Keratinocyte (primary cell): ENCODE measurements at regions not wholly inside any gene's neighbourhood (a gene's known extent, or its start where the extent isn't known, plus 50 kb on each side); places are given as distances from the start of the nearest gene placed in this dataset.

Source experiments
- CTCF ChIP-seq, 3 experiments: IDR thresholded peaks in 1 of 3; conservative IDR thresholded peaks in 1 of 3; optimal IDR thresholded peaks in 1 of 3; 2 replicates in 2 of 3; 3 replicates in 1 of 3; pipeline versions ENCODE3 to v1.5.1; 2011; ENCODE audit warnings: low read length in 3 of 3, mild to moderate bottlenecking in 3 of 3, moderate library complexity in 2 of 3, control low read depth in 1 of 3, inconsistent platforms in 1 of 3; ENCODE audit not compliant: insufficient read depth in 2 of 3; ENCODE audit errors: extremely low read depth in 1 of 3
- EZH2 ChIP-seq: IDR thresholded peaks from one replicate; pipeline ENCODE4 v1.6.1; 2012; ENCODE audit warnings: inconsistent platforms, mild to moderate bottlenecking, low read length, moderate library complexity

GRCh38 chr7:67863911-67864310 lies 867.3 kb downstream of the TYW1 start:
- TF ChIP-seq EZH2 (no peak), CTCF (optimal IDR thresholded peaks at IDR 0.05 in 1 of 3, IDR thresholded peaks at IDR 0.05 in 1 of 3, conservative IDR thresholded peaks at IDR 0.05 in 1 of 3; ENCODE audit: extremely low read depth in 1 of 3, insufficient read depth in 2 of 3, low read length in 3 of 3) (no peak)
